Endothelial cell of umbilical vein (primary cell): ENCODE measurements at regions not wholly inside any gene's neighbourhood (a gene's known extent, or its start where the extent isn't known, plus 50 kb on each side); places are given as distances from the start of the nearest gene placed in this dataset.

ENCODE experiments used
- BruUV-seq: library from RNA; stranded (reverse); fragments of 400-500 nt; replicated peaks from 2 replicates; lab custom pipeline; 2021; lab: Mats Ljungman, UMichigan
- CTCF ChIA-PET: fragments of 300-600, 350-600 bp; sonication (Branson Sonifier 250); formaldehyde crosslinking; loops from one replicate; lab custom pipeline; 2021; ENCODE audit warnings: antibody characterized with exemption, inconsistent platforms; lab: Charles Lee
- POLR2A ChIA-PET: fragments of 300-600, 350-600 bp; sonication (Branson Sonifier 250); formaldehyde crosslinking; loops from one replicate; lab custom pipeline; 2021; ENCODE audit warnings: antibody characterized with exemption, inconsistent platforms; lab: Charles Lee
- DNase-seq: peaks from one replicate; pipeline ENCODE4 v3.0.0-alpha.2; 2011; ENCODE audit warnings: low read depth, low spot score
- FAIRE-seq: peaks from 2 replicates; lab custom pipeline; 2011; peaks lifted over from hg19 to GRCh38; lab: Jason Lieb, UNC
- H2AFZ ChIP-seq: 2 replicates; pipeline ENCODE4 v1.6.0; 2012; ENCODE audit warnings: low read depth, low read length, control low read depth, inconsistent platforms
- H3K27ac ChIP-seq: 2 replicates; pipeline ENCODE4 v1.5.1; 2011; ENCODE audit warnings: low read depth, mild to moderate bottlenecking, control low read depth, low read length, moderate library complexity; ENCODE audit not compliant: insufficient read depth
- H3K27me3 ChIP-seq, 2 experiments: 2 replicates each; pipeline versions ENCODE4 v1.6.0 to v1.6.1; 2011; ENCODE audit warnings: low read length in 2 of 2, mixed read lengths in 1 of 2; ENCODE audit not compliant: control insufficient read depth in 2 of 2, insufficient read depth in 2 of 2
- H3K36me3 ChIP-seq, 2 experiments: 2 replicates in 1 of 2; 3 replicates in 1 of 2; pipeline ENCODE4 v1.5.1; 2011; ENCODE audit warnings: low read length in 2 of 2, mild to moderate bottlenecking in 1 of 2, moderate library complexity in 1 of 2; ENCODE audit not compliant: control insufficient read depth in 2 of 2, insufficient read depth in 2 of 2; ENCODE audit errors: extremely low read depth in 1 of 2
- H3K4me1 ChIP-seq: 3 replicates; pipeline ENCODE4 v1.5.1; 2011; ENCODE audit warnings: mild to moderate bottlenecking, low read length; ENCODE audit not compliant: control insufficient read depth, insufficient read depth; ENCODE audit errors: extremely low read depth
- H3K4me2 ChIP-seq: 2 replicates; pipeline ENCODE4 v1.6.1; 2011; ENCODE audit warnings: low read length, control low read depth, mixed read lengths; ENCODE audit not compliant: insufficient read depth
- H3K4me3 ChIP-seq, 3 experiments: fragments of 200-600 bp in 1 of 3; sonication (generic), shearing (Covaris generic) in 1 of 3; replicated peaks in 1 of 3; 2 replicates each; pipeline ENCODE4 v1.5.1; 2011 to 2016; ENCODE audit warnings: control low read depth in 3 of 3, low read length in 3 of 3, mild to moderate bottlenecking in 2 of 3, inconsistent platforms in 1 of 3, low read depth in 1 of 3, moderate library complexity in 1 of 3; ENCODE audit not compliant: insufficient read depth in 1 of 3
- H3K79me2 ChIP-seq: 2 replicates; pipeline ENCODE4 v1.6.0; 2012; ENCODE audit warnings: low read length, inconsistent platforms; ENCODE audit not compliant: control insufficient read depth, insufficient read depth
- H3K9ac ChIP-seq: replicated peaks from 2 replicates; pipeline ENCODE3; 2011; ENCODE audit warnings: low read length, control low read depth; ENCODE audit not compliant: insufficient read depth; ENCODE audit errors: extremely low read depth
- H3K9me1 ChIP-seq: replicated peaks from 3 replicates; pipeline ENCODE4 v1.6.0; 2011; ENCODE audit warnings: mild to moderate bottlenecking, low read length; ENCODE audit not compliant: control insufficient read depth, insufficient read depth; ENCODE audit errors: extremely low read depth
- H3K9me3 ChIP-seq: replicated peaks from 2 replicates; pipeline ENCODE4 v1.5.1; 2012; ENCODE audit warnings: low read length, inconsistent platforms; ENCODE audit not compliant: control insufficient read depth, insufficient read depth
- H4K20me1 ChIP-seq: replicated peaks from 2 replicates; pipeline ENCODE3; 2011; ENCODE audit warnings: mild to moderate bottlenecking, low read length; ENCODE audit not compliant: control insufficient read depth, insufficient read depth; ENCODE audit errors: extremely low read depth
- EZH2 ChIP-seq: IDR thresholded peaks from 2 replicates; pipeline ENCODE4 v1.6.1; 2012; ENCODE audit warnings: borderline replicate concordance, low read depth, mild to moderate bottlenecking, moderate library complexity, low read length, inconsistent platforms; ENCODE audit not compliant: severe bottlenecking
- FOS ChIP-seq: IDR thresholded peaks from 2 replicates; pipeline ENCODE4 v1.6.1; 2011; ENCODE audit warnings: mild to moderate bottlenecking, low read length, moderate library complexity, borderline replicate concordance; ENCODE audit not compliant: insufficient read depth
- GATA2 ChIP-seq: IDR thresholded peaks from 2 replicates; pipeline ENCODE4 v1.7.0; 2011; ENCODE audit warnings: low read depth, mild to moderate bottlenecking, moderate library complexity, mixed read lengths, low read length; ENCODE audit not compliant: insufficient read length, insufficient read depth
- JUN ChIP-seq: IDR thresholded peaks from 2 replicates; pipeline ENCODE4 v1.6.1; 2011; ENCODE audit warnings: borderline replicate concordance, low read depth; ENCODE audit not compliant: insufficient read length, insufficient read depth
- MYC ChIP-seq: IDR thresholded peaks from one replicate; pipeline ENCODE4 v1.6.1; 2011; ENCODE audit warnings: mild to moderate bottlenecking, low read depth, low read length
- POLR2A ChIP-seq: IDR thresholded peaks from 2 replicates; pipeline ENCODE4 v1.6.1; 2012; ENCODE audit warnings: low read depth, mild to moderate bottlenecking, control low read depth, low read length
- POLR2AphosphoS5 ChIP-seq: IDR thresholded peaks from 2 replicates; pipeline ENCODE4 v1.6.1; 2012; ENCODE audit warnings: low read depth, mild to moderate bottlenecking, control low read depth, low read length, moderate library complexity; ENCODE audit not compliant: insufficient read depth
- dilution Hi-C: fragments of 300-500 bp; cut with MboI; formaldehyde crosslinking; loops from one replicate; pipeline ENCODE4 v1.15.0; 2019; ENCODE audit warnings: low sequenced_read_pairs; ENCODE audit not compliant: extremely low pct_ligation_motif_present
- intact Hi-C: fragments of 100-400 bp; cut with micrococcal nuclease; formaldehyde crosslinking; loops from one replicate; pipeline ENCODE4 v1.10.0; 2022
- TF ChIP-seq, protein P1 (sequence below): IDR thresholded peaks from 2 replicates; pipeline ENCODE4 v1.6.1; 2011; ENCODE audit not compliant: insufficient read depth, insufficient read length
- TF ChIP-seq, protein P2 (sequence below), 2 donors: IDR thresholded peaks; 1 replicate in 1 of 2; 2 replicates in 1 of 2; pipeline ENCODE4 v1.5.1; 2011; ENCODE audit warnings: low read length in 2 of 2, mild to moderate bottlenecking in 2 of 2, moderate library complexity in 2 of 2, control low read depth in 1 of 2, inconsistent platforms in 1 of 2, low read depth in 1 of 2; ENCODE audit not compliant: insufficient read depth in 1 of 2; ENCODE audit errors: extremely low read depth in 1 of 2

DNA sequence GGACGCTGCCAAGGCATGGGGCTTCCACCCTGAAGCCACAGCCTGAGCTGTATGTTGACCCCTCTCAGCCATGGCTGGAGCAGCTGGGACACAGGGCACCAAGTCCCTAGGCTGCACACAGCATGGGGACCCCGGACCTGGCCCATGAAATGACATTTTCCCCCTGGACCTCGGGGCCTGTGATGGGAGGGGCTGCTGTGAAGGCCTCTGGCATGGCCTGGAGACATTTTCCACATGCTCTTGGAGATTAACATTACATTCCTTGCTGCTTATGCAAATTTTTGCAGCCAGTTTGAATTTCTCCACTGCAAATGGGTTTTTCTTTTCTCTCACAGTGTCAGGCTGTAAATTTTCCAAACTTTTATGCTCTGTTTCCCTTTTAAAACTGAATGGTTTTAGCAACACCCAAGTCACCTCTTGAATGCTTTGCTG lies 463.6 kb downstream of the ZWINT start:
- Histone ChIP-seq H3K9me1 (no peaks in the 10 kb centered on the region), H3K79me2 (no peaks in the 10 kb centered on the region), H4K20me1 (no peaks in the 10 kb centered on the region), H3K27ac (no peak overlapping the region), H3K9ac (no peak overlapping the region), H3K4me2 (no peak overlapping the region), H2AFZ (no peak overlapping the region), H3K36me3 (no peaks in the 10 kb centered on the region), H3K4me3 (no peak overlapping the region), H3K27me3 (no peaks in the 10 kb centered on the region), H3K4me1 (no peaks in the 10 kb centered on the region), H3K9me3 (no peaks in the 10 kb centered on the region)
- no TSS peak for BruUV-seq
- FAIRE-seq (no peak), DNase-seq (no peak)
- dilution Hi-C loops = no loop called here
- POLR2A ChIA-PET = no interaction called here
- CTCF ChIA-PET = no interaction called here
- intact Hi-C loops = no loop called here
- TF ChIP-seq POLR2A (no peak), POLR2AphosphoS5 (no peak), GATA2 (no peak), MYC (no peak), FOS (no peak), JUN (no peak), EZH2 (no peak)
- TF ChIP-seq, protein P1, sequence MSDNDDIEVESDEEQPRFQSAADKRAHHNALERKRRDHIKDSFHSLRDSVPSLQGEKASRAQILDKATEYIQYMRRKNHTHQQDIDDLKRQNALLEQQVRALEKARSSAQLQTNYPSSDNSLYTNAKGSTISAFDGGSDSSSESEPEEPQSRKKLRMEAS = no peak
- TF ChIP-seq, protein P2, sequence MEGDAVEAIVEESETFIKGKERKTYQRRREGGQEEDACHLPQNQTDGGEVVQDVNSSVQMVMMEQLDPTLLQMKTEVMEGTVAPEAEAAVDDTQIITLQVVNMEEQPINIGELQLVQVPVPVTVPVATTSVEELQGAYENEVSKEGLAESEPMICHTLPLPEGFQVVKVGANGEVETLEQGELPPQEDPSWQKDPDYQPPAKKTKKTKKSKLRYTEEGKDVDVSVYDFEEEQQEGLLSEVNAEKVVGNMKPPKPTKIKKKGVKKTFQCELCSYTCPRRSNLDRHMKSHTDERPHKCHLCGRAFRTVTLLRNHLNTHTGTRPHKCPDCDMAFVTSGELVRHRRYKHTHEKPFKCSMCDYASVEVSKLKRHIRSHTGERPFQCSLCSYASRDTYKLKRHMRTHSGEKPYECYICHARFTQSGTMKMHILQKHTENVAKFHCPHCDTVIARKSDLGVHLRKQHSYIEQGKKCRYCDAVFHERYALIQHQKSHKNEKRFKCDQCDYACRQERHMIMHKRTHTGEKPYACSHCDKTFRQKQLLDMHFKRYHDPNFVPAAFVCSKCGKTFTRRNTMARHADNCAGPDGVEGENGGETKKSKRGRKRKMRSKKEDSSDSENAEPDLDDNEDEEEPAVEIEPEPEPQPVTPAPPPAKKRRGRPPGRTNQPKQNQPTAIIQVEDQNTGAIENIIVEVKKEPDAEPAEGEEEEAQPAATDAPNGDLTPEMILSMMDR (IDR thresholded peaks at IDR 0.05; ENCODE audit: extremely low read depth in 1 of 2, insufficient read depth in 1 of 2, low read depth in 1 of 2, low read length in 2 of 2) = no peak
